Activated naive CD8-positive, alpha-beta T cell treated with anti-CD3 and anti-CD28 coated beads, Interleukin-2, amount 50 U/mL, for 24 hours (primary cell): ENCODE measurements at regions not wholly inside any gene's neighbourhood (a gene's known extent, or its start where the extent isn't known, plus 50 kb on each side); places are given as distances from the start of the nearest gene placed in this dataset.
"Not testable (repeated sequence)": the region's sequence is repeated elsewhere in the genome, so short reads cannot be mapped to it uniquely, and the experiment has no call there.

ENCODE experiments used
- ATAC-seq: fragments of 150-1000 bp; cut with Tn5 transposase; one replicate; pipeline ENCODE4 v1.10.0; 2021
- DNase-seq: peaks from one replicate; pipeline ENCODE4 v3.0.0; 2021
- H3K27ac Mint-ChIP-seq: one replicate; pipeline ENCODE4 v1.8.0; 2021; ENCODE audit warnings: mild to moderate bottlenecking, mixed read lengths
- H3K27me3 Mint-ChIP-seq: one replicate; pipeline ENCODE4 v1.8.0; 2021; ENCODE audit warnings: mixed read lengths
- H3K36me3 Mint-ChIP-seq: one replicate; pipeline ENCODE4 v1.8.0; 2021; ENCODE audit warnings: low read depth, mixed read lengths
- H3K4me1 Mint-ChIP-seq: one replicate; pipeline ENCODE4 v1.8.0; 2021; ENCODE audit warnings: mixed read lengths
- H3K4me3 Mint-ChIP-seq: one replicate; pipeline ENCODE4 v1.8.0; 2021; ENCODE audit warnings: mild to moderate bottlenecking, moderate library complexity, mixed read lengths
- H3K9me3 Mint-ChIP-seq: one replicate; pipeline ENCODE4 v1.8.0; 2021; ENCODE audit warnings: mixed read lengths

GRCh38 chr5:34180940-34181614 is 138.1 kb upstream of the C1QTNF3 start:
- not testable (repeated sequence) for H3K9me3 Mint-ChIP-seq, H3K4me1 Mint-ChIP-seq, DNase-seq, H3K4me3 Mint-ChIP-seq, H3K27me3 Mint-ChIP-seq, ATAC-seq, H3K27ac Mint-ChIP-seq
- peaks cover 12% of the 10 kb centered on the region for H3K36me3 Mint-ChIP-seq

GRCh38 chr5:34185005-34185404 is 142.0 kb upstream of the C1QTNF3 start:
- not testable (repeated sequence) for H3K4me1 Mint-ChIP-seq, H3K27ac Mint-ChIP-seq, H3K9me3 Mint-ChIP-seq, H3K4me3 Mint-ChIP-seq, DNase-seq, H3K27me3 Mint-ChIP-seq, ATAC-seq
- peaks cover 19% of the 10 kb centered on the region for H3K36me3 Mint-ChIP-seq

- not testable (repeated sequence) for H3K9me3 Mint-ChIP-seq, H3K27me3 Mint-ChIP-seq, H3K4me3 Mint-ChIP-seq, ATAC-seq, H3K4me1 Mint-ChIP-seq, DNase-seq, H3K27ac Mint-ChIP-seq
- H3K36me3 Mint-ChIP-seq, result peaks cover 16% of the 10 kb centered on the region
Observed at GRCh38 chr5:34185572-34185971, 142.6 kb upstream of the C1QTNF3 start.

GRCh38 chr5:34186108-34186507 is 143.1 kb upstream of the C1QTNF3 start:
- ATAC-seq, H3K27me3 Mint-ChIP-seq, H3K4me3 Mint-ChIP-seq, DNase-seq, H3K27ac Mint-ChIP-seq, H3K4me1 Mint-ChIP-seq, H3K9me3 Mint-ChIP-seq: not testable (repeated sequence)
- H3K36me3 Mint-ChIP-seq, result peaks cover 18% of the 10 kb centered on the region

GRCh38 chr5:34186865-34187264 is 143.9 kb upstream of the C1QTNF3 start:
- H3K9me3 Mint-ChIP-seq, H3K4me3 Mint-ChIP-seq, H3K27me3 Mint-ChIP-seq, ATAC-seq, DNase-seq, H3K4me1 Mint-ChIP-seq, H3K27ac Mint-ChIP-seq: not testable (repeated sequence)
- H3K36me3 Mint-ChIP-seq, result peaks cover 24% of the 10 kb centered on the region

DNA sequence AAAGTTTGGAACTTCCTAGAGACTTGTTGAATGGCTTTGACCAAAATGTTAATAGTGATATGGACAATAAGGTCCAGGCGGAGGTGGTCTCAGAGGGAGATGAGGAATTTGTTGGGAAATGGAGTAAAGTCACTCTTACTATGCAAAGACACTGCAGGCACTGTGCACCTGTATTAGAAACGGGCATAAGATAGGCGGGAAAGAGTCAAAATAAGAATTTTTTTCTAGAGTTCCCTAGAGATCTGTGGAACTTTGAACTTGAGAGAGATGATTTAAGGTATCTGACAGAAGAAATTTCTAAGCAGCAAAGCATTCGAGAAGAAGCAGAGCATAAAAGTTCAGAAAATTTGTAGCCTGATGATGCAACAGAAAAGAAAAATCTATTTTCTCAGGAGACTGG is 144.4 kb upstream of the C1QTNF3 start:
- not testable (repeated sequence) for H3K4me3 Mint-ChIP-seq, H3K27ac Mint-ChIP-seq, ATAC-seq, H3K4me1 Mint-ChIP-seq, DNase-seq, H3K27me3 Mint-ChIP-seq, H3K9me3 Mint-ChIP-seq
- H3K36me3 Mint-ChIP-seq, result peaks cover 28% of the 10 kb centered on the region

GRCh38 chr5:34188001-34188822 is 145.2 kb upstream of the C1QTNF3 start:
- not testable (repeated sequence) for H3K4me3 Mint-ChIP-seq, H3K27ac Mint-ChIP-seq, ATAC-seq, H3K27me3 Mint-ChIP-seq, H3K4me1 Mint-ChIP-seq, H3K9me3 Mint-ChIP-seq
- peak; percentile 80 for DNase-seq
- H3K36me3 Mint-ChIP-seq, result peaks cover 30% of the 10 kb centered on the region

DNA sequence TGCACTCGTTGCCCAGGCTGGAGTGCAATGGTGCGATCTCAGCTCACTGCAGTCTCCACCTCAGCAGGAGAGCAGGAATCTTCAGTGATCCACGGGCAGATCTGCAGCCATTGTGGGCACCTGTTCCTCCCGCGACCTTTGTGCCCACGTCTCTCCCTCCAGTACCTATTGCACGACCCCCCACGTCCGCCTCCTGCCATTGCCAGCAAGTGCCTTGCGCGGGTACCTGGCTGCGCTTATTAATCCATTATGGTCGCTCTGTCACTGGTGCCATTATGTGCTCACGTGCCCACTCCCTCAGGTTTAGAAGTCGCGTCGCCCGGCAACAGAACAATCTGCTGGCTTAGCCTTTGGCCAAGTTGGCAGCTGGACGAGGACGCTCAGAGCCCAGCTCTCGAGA is 146.2 kb upstream of the C1QTNF3 start:
- not testable (repeated sequence) for ATAC-seq, H3K4me1 Mint-ChIP-seq, H3K27ac Mint-ChIP-seq, H3K4me3 Mint-ChIP-seq, H3K27me3 Mint-ChIP-seq, DNase-seq, H3K9me3 Mint-ChIP-seq
- H3K36me3 Mint-ChIP-seq, result peaks cover 31% of the 10 kb centered on the region

- peaks cover 31% of the 10 kb centered on the region for H3K36me3 Mint-ChIP-seq
- not testable (repeated sequence) for H3K27me3 Mint-ChIP-seq, DNase-seq, ATAC-seq, H3K9me3 Mint-ChIP-seq, H3K4me3 Mint-ChIP-seq, H3K27ac Mint-ChIP-seq, H3K4me1 Mint-ChIP-seq
Observed at GRCh38 chr5:34189752-34190411, 146.9 kb upstream of the C1QTNF3 start.

DNA sequence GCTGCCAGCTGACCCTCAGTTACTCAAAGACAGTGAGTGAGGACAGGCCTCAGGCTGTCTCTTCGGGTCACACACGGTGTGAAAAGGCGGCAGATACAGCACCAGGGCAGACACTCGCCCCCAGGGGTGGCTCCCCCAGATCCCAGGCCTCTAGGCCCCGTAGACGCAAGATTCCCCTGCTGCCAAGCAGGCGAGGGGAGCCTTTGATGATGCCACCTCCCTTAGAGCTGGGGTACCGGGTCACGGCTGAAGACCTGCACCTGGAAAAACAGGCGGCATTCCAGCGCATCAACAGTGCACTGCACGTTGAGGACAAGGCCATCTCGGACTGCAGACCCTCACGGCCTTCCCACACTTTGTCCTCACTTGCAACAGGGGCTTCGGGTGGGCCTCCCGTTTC is 147.5 kb upstream of the C1QTNF3 start:
- peaks cover 31% of the 10 kb centered on the region for H3K36me3 Mint-ChIP-seq
- H3K27me3 Mint-ChIP-seq, DNase-seq, H3K9me3 Mint-ChIP-seq, H3K4me3 Mint-ChIP-seq, H3K27ac Mint-ChIP-seq, ATAC-seq, H3K4me1 Mint-ChIP-seq: not testable (repeated sequence)

GRCh38 chr5:34191279-34191744 is 148.3 kb upstream of the C1QTNF3 start:
- not testable (repeated sequence) for H3K4me3 Mint-ChIP-seq, DNase-seq, H3K4me1 Mint-ChIP-seq, ATAC-seq, H3K27me3 Mint-ChIP-seq, H3K27ac Mint-ChIP-seq, H3K9me3 Mint-ChIP-seq
- peaks cover 31% of the 10 kb centered on the region for H3K36me3 Mint-ChIP-seq

- not testable (repeated sequence) for H3K4me3 Mint-ChIP-seq, DNase-seq, H3K9me3 Mint-ChIP-seq, H3K4me1 Mint-ChIP-seq, ATAC-seq, H3K27ac Mint-ChIP-seq, H3K27me3 Mint-ChIP-seq
- H3K36me3 Mint-ChIP-seq, result peaks cover 29% of the 10 kb centered on the region
Observed at GRCh38 chr5:34192064-34192922, 149.3 kb upstream of the C1QTNF3 start.

GRCh38 chr5:34192923-34193262 is 149.9 kb upstream of the C1QTNF3 start:
- H3K27me3 Mint-ChIP-seq, H3K27ac Mint-ChIP-seq: not testable (repeated sequence)

GRCh38 chr5:34193297-34193696 is 150.3 kb upstream of the C1QTNF3 start:
- H3K27ac Mint-ChIP-seq, H3K9me3 Mint-ChIP-seq, H3K4me1 Mint-ChIP-seq, H3K4me3 Mint-ChIP-seq, H3K27me3 Mint-ChIP-seq, DNase-seq, ATAC-seq: not testable (repeated sequence)
- peaks cover 23% of the 10 kb centered on the region for H3K36me3 Mint-ChIP-seq

More at GRCh38 chr5:34192923-34193262, 149.9 kb upstream of the C1QTNF3 start:
- peaks cover 26% of the 10 kb centered on the region for H3K36me3 Mint-ChIP-seq
- H3K9me3 Mint-ChIP-seq, H3K4me3 Mint-ChIP-seq, DNase-seq, H3K4me1 Mint-ChIP-seq, ATAC-seq: not testable (repeated sequence)
